ENCODE measurements at regions not wholly inside any gene's neighbourhood (a gene's known extent, or its start where the extent isn't known, plus 50 kb on each side); places are given as distances from the start of the nearest gene placed in this dataset.

DNA sequence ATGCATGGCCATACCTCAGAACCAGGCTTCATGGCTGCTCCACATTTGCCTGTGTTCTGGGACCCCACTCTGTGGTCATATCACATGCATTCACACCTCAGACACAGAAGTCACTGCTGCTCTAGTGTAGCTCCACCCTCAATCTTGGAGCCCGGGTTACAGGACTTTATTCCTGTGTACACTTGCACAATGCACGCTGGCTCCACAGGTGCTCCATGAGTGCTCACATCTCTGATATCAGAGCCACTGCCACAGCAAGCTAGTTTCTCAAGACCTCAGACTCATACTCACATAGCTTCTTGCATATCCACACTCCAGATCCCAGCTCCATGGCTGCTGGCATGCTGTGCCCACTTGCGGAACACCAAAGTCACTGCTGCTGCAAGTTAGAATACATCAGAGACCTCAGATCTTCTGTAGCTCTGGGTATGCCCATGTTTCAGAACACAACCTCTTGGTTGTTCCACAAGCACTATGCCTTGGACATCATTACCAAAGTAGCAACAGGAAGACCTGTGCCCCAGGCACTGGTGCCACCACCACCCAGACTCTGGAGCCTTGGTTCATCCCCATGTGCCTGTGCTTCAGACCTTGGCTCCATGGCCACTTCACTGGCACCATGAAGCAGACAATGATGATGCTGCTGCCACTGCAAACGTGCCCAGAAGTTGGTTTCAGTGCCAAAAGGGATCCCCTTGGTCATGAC is 269.5 kb upstream of the PCDH20 start:
- no peak for TF ChIP-seq FOXM1 (IDR thresholded peaks at IDR 0.05; ENCODE audit: borderline replicate concordance)
- no peak for TF ChIP-seq CTBP1 (IDR thresholded peaks at IDR 0.05; ENCODE audit: borderline replicate concordance)
- no peak for TF ChIP-seq ZNF384 (IDR thresholded peaks at IDR 0.05)
- TF ChIP-seq FOXA1 (IDR thresholded peaks at IDR 0.05): no peak
- TF ChIP-seq BHLHE40 (IDR thresholded peaks at IDR 0.05; ENCODE audit: borderline replicate concordance): no peak
- TF ChIP-seq ARNT (IDR thresholded peaks at IDR 0.05): no peak
- no peak for TF ChIP-seq ELF4 (IDR thresholded peaks at IDR 0.05)

Measured in HEK293T (cell line).